Inflammatory macrophage (primary cell): ENCODE measurements at regions not wholly inside any gene's neighbourhood (a gene's known extent, or its start where the extent isn't known, plus 50 kb on each side); places are given as distances from the start of the nearest gene placed in this dataset.
"Not testable (repeated sequence)": the region's sequence is repeated elsewhere in the genome, so short reads cannot be mapped to it uniquely, and the experiment has no call there.

Experiments used
- DNase-seq, 2 donors: peaks; one replicate each; pipeline ENCODE4 v3.0.0-alpha.2; 2020 to 2022

GRCh38 chr9:115404311-115404710 lies 286.4 kb upstream of the TNC start:
- DNase-seq: no peak

- no peak for DNase-seq
Measured at GRCh38 chr9:115411516-115411915, 293.6 kb upstream of the TNC start.

GRCh38 chr9:115411993-115412452 lies 294.1 kb upstream of the TNC start:
- DNase-seq: no peak

GRCh38 chr9:115412656-115413055 lies 294.7 kb upstream of the TNC start:
- no peak for DNase-seq

GRCh38 chr9:115413304-115413703 lies 295.3 kb upstream of the TNC start:
- DNase-seq: no peak

GRCh38 chr9:115413766-115414382 lies 295.9 kb upstream of the TNC start:
- no peak for DNase-seq

GRCh38 chr9:115414561-115414960 lies 296.6 kb upstream of the TNC start:
- no peak for DNase-seq

GRCh38 chr9:115415450-115415849 lies 297.5 kb upstream of the TNC start:
- DNase-seq: no peak

- DNase-seq: no peak
Measured at GRCh38 chr9:115416299-115416698, 298.3 kb upstream of the TNC start.

- DNase-seq: not testable (repeated sequence)
Measured at GRCh38 chr9:115418181-115418580, 300.2 kb upstream of the TNC start.

GRCh38 chr9:115422932-115423440 lies 305.0 kb upstream of the TNC start:
- DNase-seq: no peak

GRCh38 chr9:115423646-115424045 lies 305.7 kb upstream of the TNC start:
- no peak for DNase-seq

- DNase-seq: no peak
Measured at GRCh38 chr9:115425601-115426000, 307.6 kb upstream of the TNC start.

- DNase-seq: no peak
Measured at GRCh38 chr9:115437418-115437817, 319.5 kb upstream of the TNC start.

- no peak for DNase-seq
Measured at GRCh38 chr9:115439641-115440040, 321.7 kb upstream of the TNC start.

GRCh38 chr9:115442054-115442453 lies 324.1 kb upstream of the TNC start:
- no peak for DNase-seq

- no peak for DNase-seq
Measured at GRCh38 chr9:115443890-115444289, 325.9 kb upstream of the TNC start.

- no peak for DNase-seq
Measured at GRCh38 chr9:115444959-115445358, 327.0 kb upstream of the TNC start.

- no peak for DNase-seq
Measured at GRCh38 chr9:115445655-115446054, 327.7 kb upstream of the TNC start.

GRCh38 chr9:115456515-115456914 lies 338.6 kb upstream of the TNC start:
- DNase-seq: no peak

- DNase-seq: no peak
Measured at GRCh38 chr9:115461280-115461679, 343.3 kb upstream of the TNC start.

GRCh38 chr9:115462623-115463022 lies 344.7 kb upstream of the TNC start:
- no peak for DNase-seq

GRCh38 chr9:115466756-115467155 lies 348.8 kb upstream of the TNC start:
- no peak for DNase-seq

GRCh38 chr9:115469841-115470240 lies 351.9 kb upstream of the TNC start:
- DNase-seq: no peak

GRCh38 chr9:115473032-115473431 lies 355.1 kb upstream of the TNC start:
- DNase-seq: not testable (repeated sequence)
